CD4-positive, alpha-beta T cell treated with Interleukin-17A for 1 hour (primary cell): ENCODE measurements at regions not wholly inside any gene's neighbourhood (a gene's known extent, or its start where the extent isn't known, plus 50 kb on each side); places are given as distances from the start of the nearest gene placed in this dataset.
"Not testable (repeated sequence)": the region's sequence is repeated elsewhere in the genome, so short reads cannot be mapped to it uniquely, and the experiment has no call there.

Experiments
- DNase-seq: peaks from one replicate; pipeline ENCODE4 v3.0.0-alpha.2; 2020

- DNase-seq: no peak
Observed at GRCh38 chr2:21353879-21354679, 230.3 kb downstream of the TDRD15 start.

- DNase-seq: no peak
Observed at GRCh38 chr2:21356086-21356856, 232.5 kb downstream of the TDRD15 start.

GRCh38 chr2:21356857-21357255 is 233.1 kb downstream of the TDRD15 start:
- DNase-seq: no peak

GRCh38 chr2:21358976-21359375 is 235.2 kb downstream of the TDRD15 start:
- DNase-seq: no peak

GRCh38 chr2:21361384-21361783 is 237.6 kb downstream of the TDRD15 start:
- DNase-seq: no peak

- DNase-seq: no peak
Observed at GRCh38 chr2:21361957-21362486, 238.3 kb downstream of the TDRD15 start.

GRCh38 chr2:21363364-21363763 is 239.6 kb downstream of the TDRD15 start:
- DNase-seq: no peak

- DNase-seq: no peak
Observed at GRCh38 chr2:21367421-21367820, 243.7 kb downstream of the TDRD15 start.

GRCh38 chr2:21369787-21370186 is 246.0 kb downstream of the TDRD15 start:
- DNase-seq: no peak

- DNase-seq: no peak
Observed at GRCh38 chr2:21371499-21372003, 247.8 kb downstream of the TDRD15 start.

GRCh38 chr2:21372654-21373053 is 248.9 kb downstream of the TDRD15 start:
- DNase-seq: no peak

- no peak for DNase-seq
Observed at GRCh38 chr2:21376864-21377263, 253.1 kb downstream of the TDRD15 start.

GRCh38 chr2:21379140-21379539 is 255.4 kb downstream of the TDRD15 start:
- no peak for DNase-seq

GRCh38 chr2:21379668-21380067 is 255.9 kb downstream of the TDRD15 start:
- not testable (repeated sequence) for DNase-seq

- no peak for DNase-seq
Observed at GRCh38 chr2:21381421-21381820, 257.7 kb downstream of the TDRD15 start.

- DNase-seq: no peak
Observed at GRCh38 chr2:21382701-21383520, 259.1 kb downstream of the TDRD15 start.

- DNase-seq: no peak
Observed at GRCh38 chr2:21386666-21387065, 262.9 kb downstream of the TDRD15 start.

- no peak for DNase-seq
Observed at GRCh38 chr2:21392649-21393048, 268.9 kb downstream of the TDRD15 start.

GRCh38 chr2:21393173-21393572 is 269.4 kb downstream of the TDRD15 start:
- no peak for DNase-seq

GRCh38 chr2:21395366-21395765 is 271.6 kb downstream of the TDRD15 start:
- DNase-seq: no peak

GRCh38 chr2:21396252-21396651 is 272.5 kb downstream of the TDRD15 start:
- DNase-seq: no peak

GRCh38 chr2:21401022-21401698 is 277.4 kb downstream of the TDRD15 start:
- no peak for DNase-seq
